Hypothalamus (tissue), 51 donors: ENCODE measurements at regions not wholly inside any gene's neighbourhood (a gene's known extent, or its start where the extent isn't known, plus 50 kb on each side); places are given as distances from the start of the nearest gene placed in this dataset.

Experiments used
- DNase-seq, 51 donors: peaks; one replicate each; lab custom pipeline; 2025; lab: John Stamatoyannopoulos, UW

- DNase-seq = no peak
Observed at GRCh38 chr3:5068531-5069050, 53.5 kb upstream of the ARL8B start.

DNA sequence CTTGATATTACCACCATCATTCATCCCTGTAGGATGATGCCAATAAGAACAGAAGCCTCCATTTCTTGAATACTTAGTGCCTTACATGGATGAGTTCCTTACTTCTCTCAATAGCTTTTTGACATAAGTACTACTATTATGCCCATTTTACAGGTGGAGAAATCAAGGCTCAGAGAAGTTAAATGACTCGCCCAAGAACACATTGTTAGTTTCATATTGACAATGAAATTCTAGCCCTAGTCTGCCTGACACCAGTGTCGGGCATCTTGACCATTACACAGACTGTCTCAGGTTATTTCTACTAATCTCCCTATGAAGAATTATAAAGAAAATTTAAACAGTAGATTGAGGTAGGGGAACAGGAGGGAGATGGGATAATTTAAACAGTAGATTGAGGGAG lies 52.5 kb upstream of the ARL8B start:
- DNase-seq = no peak

DNA sequence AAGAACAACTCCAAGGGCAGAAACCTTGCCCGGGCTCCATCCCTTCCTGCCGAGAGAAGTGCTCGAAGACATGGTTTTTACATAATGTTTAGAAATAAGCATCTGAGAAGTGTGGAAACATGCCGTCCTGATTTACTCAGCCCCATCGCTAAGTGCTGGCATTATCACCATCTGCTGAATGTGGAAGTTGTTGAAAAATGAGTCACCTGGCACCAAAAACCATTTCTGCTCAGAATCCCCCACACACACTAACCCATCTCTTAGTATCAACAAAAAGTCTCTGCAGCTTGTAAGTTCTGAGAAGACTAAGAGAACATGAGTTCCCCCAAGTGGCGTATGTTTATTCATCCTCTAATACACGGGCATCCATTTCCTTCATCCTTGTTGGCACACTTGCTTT lies 51.0 kb upstream of the ARL8B start:
- peak in 2 of 51 donors; percentile 10 to 13 for DNase-seq

GRCh38 chr3:5072100-5072816 lies 49.8 kb upstream of the ARL8B start:
- DNase-seq = no peak
